ENCODE measurements at regions not wholly inside any gene's neighbourhood (a gene's known extent, or its start where the extent isn't known, plus 50 kb on each side); places are given as distances from the start of the nearest gene placed in this dataset.

GRCh38 chr1:192713921-192714320, 78.0 kb downstream of the RGS13 start:
- DNase-seq, result no peak
- no peaks in the 10 kb centered on the region; the same call in 1 of the 2 replicates for H3K27me3 Mint-ChIP-seq (ENCODE audit: insufficient read depth)
- peaks cover 10% of the 10 kb centered on the region for H3K36me3 Mint-ChIP-seq (ENCODE audit: low read depth)
- no peak for TF ChIP-seq CTCF (IDR thresholded peaks at IDR 0.05)
- H3K27ac Mint-ChIP-seq, result no peak overlapping the region
- peaks cover 10% of the 10 kb centered on the region for H3K9me3 Mint-ChIP-seq
- no peak overlapping the region for H3K4me3 Mint-ChIP-seq
- peaks cover 12% of the 10 kb centered on the region for H3K4me1 Mint-ChIP-seq (ENCODE audit: low read depth)

GRCh38 chr1:192724670-192725069, 84.2 kb upstream of the RGS2 start:
- TF ChIP-seq CTCF (IDR thresholded peaks at IDR 0.05), result no peak
- Mint-ChIP-seq H3K36me3 (ENCODE audit: low read depth) (peaks cover 8% of the 10 kb centered on the region), H3K27me3 (ENCODE audit: insufficient read depth) (no peaks in the 10 kb centered on the region), H3K4me3 (peak overlapping the region; percentile 33; the same call in 1 of the 2 replicates), H3K9me3 (peaks cover 6% of the 10 kb centered on the region; the same call in 1 of the 2 replicates), H3K4me1 (ENCODE audit: low read depth) (peaks cover 27% of the 10 kb centered on the region), H3K27ac (peak overlapping the region; percentile 69)
- DNase-seq, result peak; percentile 88

DNA sequence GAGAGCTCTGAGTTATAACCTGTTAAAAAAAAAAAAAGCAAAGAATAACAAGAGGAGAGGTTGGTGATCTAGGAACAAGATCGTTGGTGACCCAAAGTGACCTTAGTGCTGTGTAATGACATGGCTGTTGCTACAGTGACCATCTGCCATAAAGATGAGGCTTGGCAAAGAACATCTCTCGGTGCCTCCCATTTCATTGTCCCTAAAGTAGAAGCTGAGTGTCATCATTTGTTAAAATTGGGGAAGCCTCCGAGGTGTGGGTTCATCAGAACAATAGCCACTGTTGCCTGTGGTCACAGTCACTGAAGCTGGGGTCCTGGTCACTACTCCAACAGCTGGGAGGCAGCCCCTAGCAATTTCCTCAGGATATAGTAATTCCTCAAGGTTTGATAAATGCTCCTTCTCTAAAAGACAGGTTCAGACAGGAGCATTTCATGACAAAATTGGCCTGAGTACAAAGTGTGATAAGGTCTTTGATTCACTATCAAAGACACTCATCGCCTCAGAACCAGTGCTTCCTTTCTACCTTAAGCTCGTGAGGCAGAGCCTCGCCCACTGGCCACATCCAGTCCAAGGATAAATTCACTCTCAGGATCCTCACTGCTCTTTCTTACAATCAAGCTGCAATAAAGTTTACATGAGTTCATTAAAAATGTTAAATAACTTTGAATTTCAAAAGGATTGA, 81.9 kb upstream of the RGS2 start:
- no peak overlapping the region for H3K4me3 Mint-ChIP-seq
- H3K27ac Mint-ChIP-seq, result no peak overlapping the region
- H3K36me3 Mint-ChIP-seq (ENCODE audit: low read depth), result no peaks in the 10 kb centered on the region
- TF ChIP-seq CTCF (IDR thresholded peaks at IDR 0.05), result no peak
- peaks cover 27% of the 10 kb centered on the region for H3K4me1 Mint-ChIP-seq (ENCODE audit: low read depth)
- H3K9me3 Mint-ChIP-seq, result no peaks in the 10 kb centered on the region
- no peak for DNase-seq
- H3K27me3 Mint-ChIP-seq (ENCODE audit: insufficient read depth), result no peaks in the 10 kb centered on the region; the same call in 1 of the 2 replicates

DNA sequence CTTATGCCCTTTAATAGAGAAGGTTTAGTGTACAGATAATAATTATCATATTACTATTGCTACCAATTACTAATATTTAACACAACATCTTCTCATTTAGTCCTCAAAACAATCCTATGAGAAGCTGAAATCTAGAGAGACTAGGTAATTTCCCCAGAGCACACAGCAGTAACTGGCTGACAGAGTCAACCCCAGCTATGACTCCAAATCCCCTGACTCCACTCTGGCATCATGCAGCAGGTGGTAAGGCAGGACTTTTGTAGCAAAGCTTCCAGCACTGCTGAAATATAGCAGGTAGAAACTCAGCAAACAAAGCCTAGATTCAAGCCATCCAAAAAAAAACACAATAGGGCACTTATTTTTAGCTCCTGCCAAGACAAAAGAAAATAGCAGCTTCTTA, 79.3 kb upstream of the RGS2 start:
- no peak for TF ChIP-seq CTCF (IDR thresholded peaks at IDR 0.05)
- no peak for DNase-seq
- Mint-ChIP-seq H3K4me1 (ENCODE audit: low read depth) (peaks cover 7% of the 10 kb centered on the region), H3K9me3 (no peaks in the 10 kb centered on the region), H3K4me3 (no peak overlapping the region), H3K27me3 (ENCODE audit: insufficient read depth) (no peaks in the 10 kb centered on the region; the same call in 1 of the 2 replicates), H3K36me3 (ENCODE audit: low read depth) (no peaks in the 10 kb centered on the region), H3K27ac (no peak overlapping the region)

GRCh38 chr1:192730198-192730597, 78.6 kb upstream of the RGS2 start:
- Mint-ChIP-seq H3K9me3 (no peaks in the 10 kb centered on the region), H3K4me1 (ENCODE audit: low read depth) (no peaks in the 10 kb centered on the region), H3K27me3 (ENCODE audit: insufficient read depth) (no peaks in the 10 kb centered on the region; the same call in 1 of the 2 replicates), H3K4me3 (no peak overlapping the region), H3K36me3 (ENCODE audit: low read depth) (no peaks in the 10 kb centered on the region), H3K27ac (no peak overlapping the region)
- no peak for TF ChIP-seq CTCF (IDR thresholded peaks at IDR 0.05)
- DNase-seq, result no peak

Measured in HFFc6 (cell line).